SK-N-SH treated with all-trans-retinoic acid at 6 μM for 48 hours (cell line): ENCODE measurements at regions not wholly inside any gene's neighbourhood (a gene's known extent, or its start where the extent isn't known, plus 50 kb on each side); places are given as distances from the start of the nearest gene placed in this dataset.
A peak's percentile ranks its signal among the peaks of the same experiment; 100 is the strongest.
"Not testable (repeated sequence)": the region's sequence is repeated elsewhere in the genome, so short reads cannot be mapped to it uniquely, and the experiment has no call there.

Experiments used
- ATAC-seq: fragments of 200-7000 bp; cut with Tn5 transposase; 3 replicates; pipeline ENCODE4 v1.9.1; 2020; ENCODE audit warnings: mild to moderate bottlenecking, moderate library complexity

GRCh38 chr3:195999176-195999575 is 82.7 kb downstream of the TFRC start:
- not testable (repeated sequence) for ATAC-seq

GRCh38 chr3:195996314-195996713 is 85.6 kb downstream of the TFRC start:
- not testable (repeated sequence) for ATAC-seq

- not testable (repeated sequence) for ATAC-seq
Observed at GRCh38 chr3:195994343-195994742, 86.0 kb upstream of the TNK2 start.

GRCh38 chr3:195993671-195994070 is 85.3 kb upstream of the TNK2 start:
- not testable (repeated sequence) for ATAC-seq

- not testable (repeated sequence) for ATAC-seq
Observed at GRCh38 chr3:195992956-195993595, 84.7 kb upstream of the TNK2 start.

- not testable (repeated sequence) for ATAC-seq
Observed at GRCh38 chr3:195991986-195992385, 83.6 kb upstream of the TNK2 start.

GRCh38 chr3:195991243-195991642 is 82.9 kb upstream of the TNK2 start:
- ATAC-seq = not testable (repeated sequence)

GRCh38 chr3:195990841-195991174 is 82.5 kb upstream of the TNK2 start:
- peak; percentile 8; the same call in 2 of the 3 replicates for ATAC-seq

GRCh38 chr3:195989921-195990840 is 81.8 kb upstream of the TNK2 start:
- ATAC-seq = peak; percentile 81

- peak; percentile 84 for ATAC-seq
Observed at GRCh38 chr3:195989197-195989920, 81.0 kb upstream of the TNK2 start.

GRCh38 chr3:195988764-195989163 is 80.4 kb upstream of the TNK2 start:
- ATAC-seq = peak; percentile 6; the same call in 2 of the 3 replicates

GRCh38 chr3:195987001-195987400 is 78.7 kb upstream of the TNK2 start:
- not testable (repeated sequence) for ATAC-seq

GRCh38 chr3:195986576-195986975 is 78.2 kb upstream of the TNK2 start:
- ATAC-seq = not testable (repeated sequence)

- ATAC-seq = not testable (repeated sequence)
Observed at GRCh38 chr3:195985348-195985920, 77.1 kb upstream of the TNK2 start.

GRCh38 chr3:195984392-195985030 is 76.2 kb upstream of the TNK2 start:
- ATAC-seq = not testable (repeated sequence)

GRCh38 chr3:195983880-195984279 is 75.5 kb upstream of the TNK2 start:
- not testable (repeated sequence) for ATAC-seq

- ATAC-seq = not testable (repeated sequence)
Observed at GRCh38 chr3:195982754-195983153, 74.4 kb upstream of the TNK2 start.

- not testable (repeated sequence) for ATAC-seq
Observed at GRCh38 chr3:195981778-195982177, 73.4 kb upstream of the TNK2 start.

- not testable (repeated sequence) for ATAC-seq
Observed at GRCh38 chr3:195979877-195980276, 71.5 kb upstream of the TNK2 start.

- peak; percentile 26; the same call in 1 of the 3 replicates for ATAC-seq
Observed at GRCh38 chr3:195978585-195978984, 70.2 kb upstream of the TNK2 start.

- ATAC-seq = not testable (repeated sequence)
Observed at GRCh38 chr3:195976876-195977275, 68.5 kb upstream of the TNK2 start.

- ATAC-seq = not testable (repeated sequence)
Observed at GRCh38 chr3:195974281-195974680, 65.9 kb upstream of the TNK2 start.
